Hepatocyte (in vitro differentiated cells): ENCODE measurements at regions not wholly inside any gene's neighbourhood (a gene's known extent, or its start where the extent isn't known, plus 50 kb on each side); places are given as distances from the start of the nearest gene placed in this dataset.

Experiments
- CTCF ChIP-seq: fragments of 200-600 bp; sonication (generic); IDR thresholded peaks from 2 replicates; pipeline ENCODE4 v1.5.1; 2016; ENCODE audit warnings: antibody characterized with exemption, mild to moderate bottlenecking; ENCODE audit not compliant: poor library complexity
- EZH2 ChIP-seq: fragments of 200-600 bp; sonication (generic); IDR thresholded peaks from 2 replicates; pipeline ENCODE4 v1.6.1; 2016; ENCODE audit warnings: antibody characterized with exemption, mild to moderate bottlenecking, borderline replicate concordance

GRCh38 chr3:156070028-156070427 lies 50.4 kb upstream of the KCNAB1 start:
- no peak for TF ChIP-seq CTCF
- TF ChIP-seq EZH2 = no peak
